ENCODE measurements at regions not wholly inside any gene's neighbourhood (a gene's known extent, or its start where the extent isn't known, plus 50 kb on each side); places are given as distances from the start of the nearest gene placed in this dataset.

- Histone ChIP-seq H3K27me3 (no peaks in the 10 kb centered on the region), H3K4me1 (no peaks in the 10 kb centered on the region), H3K36me3 (no peaks in the 10 kb centered on the region), H3K27ac (no peak overlapping the region), H3K4me3 (no peak overlapping the region), H3K9me3 (peaks cover 0 to 5% (median 1%) of the 10 kb centered on the region in 4 donors)
- TF ChIP-seq CTCF (IDR thresholded peaks at IDR 0.05) (no peak), POLR2A (IDR thresholded peaks at IDR 0.05) (no peak)
- peak in 1 of 3 donors; percentile 27 for DNase-seq
These were observed 151.4 kb downstream of the OAT start for GRCh38 chr10:124267231-124267885.

GRCh38 chr10:124266468-124267230, 152.1 kb downstream of the OAT start:
- H3K9me3 ChIP-seq, result no peaks in the 10 kb centered on the region
- TF ChIP-seq POLR2A (IDR thresholded peaks at IDR 0.05) (no peak), CTCF (IDR thresholded peaks at IDR 0.05) (no peak)
- H3K4me3 ChIP-seq, result no peak overlapping the region
- H3K27ac ChIP-seq, result no peak overlapping the region
- no peaks in the 10 kb centered on the region for H3K27me3 ChIP-seq
- DNase-seq, result peak in 1 of 3 donors; percentile 22
- no peaks in the 10 kb centered on the region for H3K36me3 ChIP-seq
- H3K4me1 ChIP-seq, result no peaks in the 10 kb centered on the region

- TF ChIP-seq CTCF (IDR thresholded peaks at IDR 0.05), result no peak
- no peak for TF ChIP-seq POLR2A (IDR thresholded peaks at IDR 0.05)
- DNase-seq, result peak in 1 of 3 donors; percentile 24
- no peak overlapping the region for H3K27ac ChIP-seq
- no peak overlapping the region for H3K4me3 ChIP-seq
- H3K4me1 ChIP-seq, result no peaks in the 10 kb centered on the region
- H3K36me3 ChIP-seq, result no peaks in the 10 kb centered on the region
- no peaks in the 10 kb centered on the region for H3K27me3 ChIP-seq
- H3K9me3 ChIP-seq, result no peaks in the 10 kb centered on the region
These were observed 152.8 kb downstream of the OAT start for GRCh38 chr10:124265776-124266467.

- TF ChIP-seq POLR2A (IDR thresholded peaks at IDR 0.05), result no peak
- no peak for TF ChIP-seq CTCF (IDR thresholded peaks at IDR 0.05)
- peak in 1 of 3 donors; percentile 13 for DNase-seq
- no peaks in the 10 kb centered on the region for H3K9me3 ChIP-seq
- H3K4me3 ChIP-seq, result no peak overlapping the region
- no peaks in the 10 kb centered on the region for H3K4me1 ChIP-seq
- no peaks in the 10 kb centered on the region for H3K36me3 ChIP-seq
- H3K27me3 ChIP-seq, result no peaks in the 10 kb centered on the region
- H3K27ac ChIP-seq, result no peak overlapping the region
These were observed 153.4 kb downstream of the OAT start for GRCh38 chr10:124265391-124265745.

GRCh38 chr10:124264711-124265390, 153.9 kb downstream of the OAT start:
- TF ChIP-seq CTCF (IDR thresholded peaks at IDR 0.05) (no peak), POLR2A (IDR thresholded peaks at IDR 0.05) (no peak)
- DNase-seq, result peak in 1 of 3 donors; percentile 24
- no peaks in the 10 kb centered on the region for H3K27me3 ChIP-seq
- H3K4me1 ChIP-seq, result no peaks in the 10 kb centered on the region
- H3K36me3 ChIP-seq, result no peaks in the 10 kb centered on the region
- H3K4me3 ChIP-seq, result no peak overlapping the region
- H3K27ac ChIP-seq, result no peak overlapping the region
- no peaks in the 10 kb centered on the region for H3K9me3 ChIP-seq

Data from Peyer's patch (tissue), 4 donors.